Upper lobe of left lung (tissue), 6 donors: ENCODE measurements at regions not wholly inside any gene's neighbourhood (a gene's known extent, or its start where the extent isn't known, plus 50 kb on each side); places are given as distances from the start of the nearest gene placed in this dataset.
A peak's percentile ranks its signal among the peaks of the same experiment; 100 is the strongest.
"Not testable (repeated sequence)": the region's sequence is repeated elsewhere in the genome, so short reads cannot be mapped to it uniquely, and the experiment has no call there.

Experiments
- ATAC-seq, 2 donors: fragments of 200-7000 bp; cut with Tn5 transposase; one replicate each; pipeline ENCODE4 v1.9.1; 2022; ENCODE audit warnings: mild to moderate bottlenecking in 2 of 2, moderate library complexity in 2 of 2; ENCODE audit not compliant: low FRiP score in 2 of 2
- DNase-seq, 2 donors: peaks; one replicate each; pipeline ENCODE4 v3.0.0-alpha.2; 2019 to 2020
- H3K27ac ChIP-seq, 4 donors: fragments of 200-600 bp; sonication (generic); one replicate each; pipeline ENCODE4 v1.5.1; 2016 to 2019
- H3K27me3 ChIP-seq, 4 donors: fragments of 200-600 bp; sonication (generic); one replicate each; pipeline ENCODE4 v1.5.1; 2017 to 2019
- H3K36me3 ChIP-seq, 4 donors: fragments of 200-600 bp; sonication (generic); one replicate each; pipeline ENCODE4 v1.5.1; 2016 to 2019
- H3K4me1 ChIP-seq, 4 donors: fragments of 200-600 bp; sonication (generic); one replicate each; pipeline ENCODE4 v1.5.1; 2018 to 2019
- H3K4me3 ChIP-seq, 4 donors: fragments of 200-600 bp; sonication (generic); one replicate each; pipeline ENCODE4 v1.5.1; 2017 to 2019; ENCODE audit warnings: mild to moderate bottlenecking in 2 of 4, moderate library complexity in 1 of 4
- H3K9me3 ChIP-seq, 4 donors: fragments of 200-600 bp; sonication (generic); one replicate each; pipeline ENCODE4 v1.5.1; 2018 to 2019
- EP300 ChIP-seq, 4 donors: sonication (generic); formaldehyde crosslinking; IDR thresholded peaks; one replicate each; pipeline ENCODE4 v1.5.1; 2017; ENCODE audit warnings: antibody characterized with exemption in 4 of 4, control low read depth in 2 of 4
- POLR2A ChIP-seq, 4 donors: fragments of 450-650 bp; IDR thresholded peaks; one replicate each; pipeline ENCODE4 v1.5.1; 2016 to 2017; ENCODE audit warnings: antibody characterized with exemption in 4 of 4, mild to moderate bottlenecking in 2 of 4
- POLR2AphosphoS5 ChIP-seq, 2 donors: sonication (generic); formaldehyde crosslinking; IDR thresholded peaks; one replicate each; pipeline ENCODE4 v1.5.1; 2017; ENCODE audit warnings: antibody characterized with exemption in 2 of 2
- WGBS, 2 donors: methylation state at CpG; one replicate each; pipeline ENCODE4 v1.1.5; 2017 to 2018; 5-methylcytosine and 5-hydroxymethylcytosine counted together
- TF ChIP-seq, protein P1 (sequence below), 6 experiments: fragments of 450-650 bp in 4 of 6; fragments of 200-600 bp in 2 of 6; sonication (generic) in 2 of 6; IDR thresholded peaks; one replicate each; pipeline ENCODE4 v1.5.1; 2016 to 2019; ENCODE audit warnings: antibody characterized with exemption in 6 of 6
- donor health status: DM: no; HTN: no; CAD: no; lungs with moderate emphysema.
- donor health status: DM: no; HTN: yes; CAD: no; lungs with severe emphysema.

DNA sequence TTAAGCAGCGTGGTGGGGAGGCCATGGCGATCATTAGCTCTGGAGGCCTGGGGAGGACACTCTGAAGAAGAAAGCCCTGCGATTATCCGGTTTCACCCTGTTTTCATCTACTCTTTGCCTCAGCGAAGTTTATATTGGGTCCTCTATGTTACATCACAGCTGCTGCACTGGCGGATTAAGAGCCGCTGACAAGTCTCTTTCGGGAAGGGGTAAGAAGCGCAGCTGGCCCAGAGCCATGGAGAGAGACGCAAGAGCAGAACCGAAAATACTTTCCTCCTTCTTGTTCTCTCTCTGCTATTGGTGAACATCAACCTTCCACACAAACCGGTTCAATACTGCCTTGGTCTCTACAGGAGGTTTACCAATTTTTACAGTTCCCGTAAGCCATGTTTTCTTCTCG, 291.5 kb downstream of the FAM72C start:
- ATAC-seq: no peak
- no peaks in the 10 kb centered on the region for H3K27me3 ChIP-seq
- no peak for DNase-seq
- no peaks in the 10 kb centered on the region for H3K4me1 ChIP-seq
- H3K27ac ChIP-seq: no peak overlapping the region
- 88 to 90% methylated on average over 14 of the region's 14 CpGs for WGBS, 2 donors
- H3K9me3 ChIP-seq: no peaks in the 10 kb centered on the region
- no peak overlapping the region for H3K4me3 ChIP-seq
- TF ChIP-seq, protein P1, sequence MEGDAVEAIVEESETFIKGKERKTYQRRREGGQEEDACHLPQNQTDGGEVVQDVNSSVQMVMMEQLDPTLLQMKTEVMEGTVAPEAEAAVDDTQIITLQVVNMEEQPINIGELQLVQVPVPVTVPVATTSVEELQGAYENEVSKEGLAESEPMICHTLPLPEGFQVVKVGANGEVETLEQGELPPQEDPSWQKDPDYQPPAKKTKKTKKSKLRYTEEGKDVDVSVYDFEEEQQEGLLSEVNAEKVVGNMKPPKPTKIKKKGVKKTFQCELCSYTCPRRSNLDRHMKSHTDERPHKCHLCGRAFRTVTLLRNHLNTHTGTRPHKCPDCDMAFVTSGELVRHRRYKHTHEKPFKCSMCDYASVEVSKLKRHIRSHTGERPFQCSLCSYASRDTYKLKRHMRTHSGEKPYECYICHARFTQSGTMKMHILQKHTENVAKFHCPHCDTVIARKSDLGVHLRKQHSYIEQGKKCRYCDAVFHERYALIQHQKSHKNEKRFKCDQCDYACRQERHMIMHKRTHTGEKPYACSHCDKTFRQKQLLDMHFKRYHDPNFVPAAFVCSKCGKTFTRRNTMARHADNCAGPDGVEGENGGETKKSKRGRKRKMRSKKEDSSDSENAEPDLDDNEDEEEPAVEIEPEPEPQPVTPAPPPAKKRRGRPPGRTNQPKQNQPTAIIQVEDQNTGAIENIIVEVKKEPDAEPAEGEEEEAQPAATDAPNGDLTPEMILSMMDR (IDR thresholded peaks at IDR 0.05): no peak
- no peak for TF ChIP-seq EP300 (IDR thresholded peaks at IDR 0.05)
- TF ChIP-seq POLR2A (IDR thresholded peaks at IDR 0.05): no peak
- no peak for TF ChIP-seq POLR2AphosphoS5 (IDR thresholded peaks at IDR 0.05)
- H3K36me3 ChIP-seq: no peaks in the 10 kb centered on the region

DNA sequence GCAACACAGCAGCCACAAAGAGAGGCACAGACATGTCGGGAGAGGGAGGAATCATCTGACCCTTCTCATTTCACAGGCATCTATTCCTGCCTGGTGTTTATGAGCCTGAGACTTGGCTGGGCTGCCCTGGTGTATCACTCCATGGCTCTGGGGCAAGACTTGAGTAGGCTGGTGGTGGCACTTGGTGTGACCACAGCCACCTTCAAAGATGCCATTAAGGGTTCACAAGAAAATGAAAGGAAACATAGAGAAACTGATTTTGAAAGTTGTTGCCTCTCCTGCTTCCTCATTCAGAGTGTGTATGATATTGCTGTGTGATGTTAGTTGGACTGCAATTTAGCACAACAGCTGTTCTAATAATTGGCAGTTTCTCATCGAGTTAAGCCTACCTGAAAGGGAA, 298.8 kb downstream of the FAM72C start:
- H3K4me3 ChIP-seq: no peak overlapping the region
- no peaks in the 10 kb centered on the region for H3K36me3 ChIP-seq
- H3K27ac ChIP-seq: no peak overlapping the region
- DNase-seq: no peak
- no peak for TF ChIP-seq EP300 (IDR thresholded peaks at IDR 0.05)
- no peak for TF ChIP-seq POLR2A (IDR thresholded peaks at IDR 0.05)
- TF ChIP-seq, protein P1 (IDR thresholded peaks at IDR 0.05): no peak
- no peak for TF ChIP-seq POLR2AphosphoS5 (IDR thresholded peaks at IDR 0.05)
- no peaks in the 10 kb centered on the region for H3K9me3 ChIP-seq
- 57 to 71% methylated on average over 1 to 2 of the region's 2 CpGs for WGBS, 2 donors
- no peak for ATAC-seq
- H3K4me1 ChIP-seq: no peaks in the 10 kb centered on the region
- H3K27me3 ChIP-seq: no peaks in the 10 kb centered on the region

DNA sequence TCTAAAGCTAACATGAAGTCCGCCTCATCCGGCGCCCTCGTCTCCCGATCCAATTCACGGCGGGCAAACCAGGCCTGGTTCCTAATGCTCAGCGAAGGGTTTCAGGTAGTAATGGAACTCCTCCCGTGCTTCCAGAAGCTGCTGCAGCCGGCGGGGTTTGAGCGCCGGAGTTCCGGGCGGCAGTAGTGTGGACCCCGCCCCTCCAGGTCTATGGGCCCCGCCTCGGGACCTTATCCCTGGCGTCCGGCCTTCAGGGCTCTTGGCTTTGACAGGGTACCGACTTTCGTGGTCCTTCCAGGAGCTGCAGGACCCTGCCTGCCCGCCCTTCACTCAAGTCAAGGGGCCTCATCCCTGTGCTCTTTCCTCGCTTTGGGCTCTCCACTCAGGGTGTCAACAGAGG, 304.1 kb downstream of the FAM72C start:
- ATAC-seq (no peak), DNase-seq (peak in 1 of 2 donors; percentile 58)
- 29 to 39% methylated on average over 1 to 20 of the region's 24 CpGs for WGBS, 2 donors
- no peaks in the 10 kb centered on the region for H3K27me3 ChIP-seq
- H3K27ac ChIP-seq: no peak overlapping the region
- no peaks in the 10 kb centered on the region for H3K4me1 ChIP-seq
- TF ChIP-seq EP300 (IDR thresholded peaks at IDR 0.05) (no peak), POLR2A (IDR thresholded peaks at IDR 0.05) (no peak), POLR2AphosphoS5 (IDR thresholded peaks at IDR 0.05) (no peak)
- TF ChIP-seq, protein P1 (IDR thresholded peaks at IDR 0.05): no peak
- no peak overlapping the region for H3K4me3 ChIP-seq
- no peaks in the 10 kb centered on the region for H3K9me3 ChIP-seq
- H3K36me3 ChIP-seq: no peaks in the 10 kb centered on the region

DNA sequence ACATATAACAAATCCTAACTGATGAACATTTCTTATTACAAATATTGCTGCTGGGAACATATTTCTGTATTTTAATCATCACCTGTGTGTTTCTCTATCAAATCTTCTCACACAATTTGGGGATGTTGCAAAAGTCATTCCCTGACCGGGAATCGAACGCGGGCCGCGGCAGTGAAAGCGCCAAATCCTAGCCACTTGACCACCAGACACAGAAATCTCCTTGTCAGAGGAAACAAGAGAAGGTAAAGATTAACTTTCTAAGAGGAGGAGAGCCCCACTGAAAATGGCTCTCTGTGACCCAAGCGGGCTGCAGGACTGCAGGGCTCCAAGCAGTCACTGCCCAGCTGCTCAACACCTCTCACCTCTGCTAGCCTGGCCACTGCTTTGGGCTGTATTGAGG, 304.9 kb downstream of the FAM72C start:
- no peak for TF ChIP-seq POLR2AphosphoS5 (IDR thresholded peaks at IDR 0.05)
- TF ChIP-seq EP300 (IDR thresholded peaks at IDR 0.05): no peak
- TF ChIP-seq, protein P1 (IDR thresholded peaks at IDR 0.05): no peak
- no peak for TF ChIP-seq POLR2A (IDR thresholded peaks at IDR 0.05)
- no peaks in the 10 kb centered on the region for H3K36me3 ChIP-seq
- DNase-seq (no peak), ATAC-seq (no peak)
- H3K9me3 ChIP-seq: no peaks in the 10 kb centered on the region
- no peak overlapping the region for H3K4me3 ChIP-seq
- H3K27me3 ChIP-seq: no peaks in the 10 kb centered on the region
- H3K4me1 ChIP-seq: no peaks in the 10 kb centered on the region
- no peak overlapping the region for H3K27ac ChIP-seq
- WGBS, 2 donors: 81 to 83% methylated on average over 8 of the region's 8 CpGs

DNA sequence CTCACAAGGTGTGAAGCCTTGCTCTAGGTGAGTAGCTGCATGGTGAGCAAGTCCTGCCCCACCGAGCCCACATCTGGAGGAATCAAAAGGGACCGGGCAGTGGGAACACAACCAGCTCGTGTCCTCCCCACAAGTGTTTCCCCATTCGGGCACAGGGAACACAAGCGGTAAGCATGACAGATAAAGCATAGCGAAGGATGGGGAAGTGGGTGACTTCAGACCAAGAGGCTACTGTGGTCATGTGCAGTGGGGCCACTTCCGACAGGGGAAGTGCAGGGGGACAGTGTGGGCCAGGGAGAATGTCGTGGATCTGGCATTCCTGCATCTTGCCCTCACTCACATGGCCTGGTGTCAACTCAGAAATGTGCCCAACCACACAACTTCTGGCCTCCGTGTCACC, 306.2 kb downstream of the FAM72C start:
- Histone ChIP-seq H3K9me3 (no peaks in the 10 kb centered on the region), H3K27me3 (peaks cover 0 to 4% (median 0%) of the 10 kb centered on the region in 4 donors), H3K36me3 (no peaks in the 10 kb centered on the region), H3K27ac (no peak overlapping the region), H3K4me3 (no peak overlapping the region), H3K4me1 (no peaks in the 10 kb centered on the region)
- TF ChIP-seq, protein P1 (IDR thresholded peaks at IDR 0.05): no peak
- TF ChIP-seq POLR2AphosphoS5 (IDR thresholded peaks at IDR 0.05) (no peak), EP300 (IDR thresholded peaks at IDR 0.05) (no peak), POLR2A (IDR thresholded peaks at IDR 0.05) (no peak)
- DNase-seq (no peak), ATAC-seq (no peak)
- 47 to 56% methylated on average over 3 to 8 of the region's 9 CpGs for WGBS, 2 donors

DNA sequence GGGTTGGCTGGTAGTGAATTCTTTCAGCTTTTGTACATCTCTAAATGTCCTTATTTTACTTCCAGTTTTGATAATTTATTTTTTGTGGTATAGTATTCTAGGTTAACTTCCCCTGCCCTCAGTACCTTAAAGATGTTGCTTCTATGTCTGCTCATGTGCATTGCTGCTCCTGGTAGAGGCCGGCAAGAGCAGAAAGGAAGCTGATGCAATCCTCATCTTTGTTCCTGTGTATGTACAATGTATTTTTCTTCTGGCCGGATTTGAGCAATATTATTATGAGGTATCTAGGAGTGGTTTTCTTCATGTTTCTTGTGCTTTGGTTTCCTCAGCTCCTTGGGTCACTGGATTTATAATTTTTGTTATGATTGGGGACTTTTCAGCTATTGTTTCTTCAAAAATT, 308.7 kb downstream of the FAM72C start:
- not testable (repeated sequence) for H3K36me3 ChIP-seq, H3K4me1 ChIP-seq, H3K9me3 ChIP-seq, H3K27me3 ChIP-seq, H3K27ac ChIP-seq, H3K4me3 ChIP-seq, DNase-seq, ATAC-seq
- WGBS, 2 donors: 37 to 74% methylated on average over 2 of the region's 2 CpGs
